ENCODE measurements at regions not wholly inside any gene's neighbourhood (a gene's known extent, or its start where the extent isn't known, plus 50 kb on each side); places are given as distances from the start of the nearest gene placed in this dataset.
A peak's percentile ranks its signal among the peaks of the same experiment; 100 is the strongest.

DNA sequence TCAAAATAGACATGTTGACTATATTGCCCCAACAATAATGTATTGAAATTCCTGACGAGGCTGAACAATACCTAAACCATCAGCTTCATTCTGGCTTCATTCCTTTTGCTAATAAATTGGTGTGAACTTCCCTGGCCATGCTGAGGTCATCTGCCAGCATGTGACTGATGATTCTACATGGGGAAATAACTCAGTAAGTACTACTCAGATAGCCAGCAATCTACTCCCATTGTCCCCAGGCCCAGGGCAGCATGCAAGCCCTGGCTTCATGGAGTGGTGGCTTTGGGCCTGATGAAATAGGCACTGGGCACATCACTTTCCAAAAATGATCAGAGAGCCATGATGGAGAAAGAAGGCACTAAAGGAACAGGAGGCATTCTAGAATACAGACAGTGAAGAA, 468.5 kb upstream of the PIK3C3 start:
- DNase-seq: no peak
- Histone ChIP-seq H2AFZ (ENCODE audit: low read length) (no peak overlapping the region), H4K20me1 (ENCODE audit: low read length) (no peaks in the 10 kb centered on the region), H3K27me3 (ENCODE audit: low read length) (no peaks in the 10 kb centered on the region), H3K79me2 (ENCODE audit: low read length) (no peaks in the 10 kb centered on the region), H3K4me1 (ENCODE audit: insufficient read depth, low read length) (no peaks in the 10 kb centered on the region), H3K9ac (ENCODE audit: low read length) (no peak overlapping the region), H3K36me3 (ENCODE audit: low read depth, low read length) (no peaks in the 10 kb centered on the region), H3F3A (ENCODE audit: low read length, unreplicated experiment) (no peaks in the 10 kb centered on the region), H3K9me2 (replicated peaks; ENCODE audit: low read length) (no peaks in the 10 kb centered on the region), H3K9me3 (ENCODE audit: low read length) (no peaks in the 10 kb centered on the region), H3K4me3 (ENCODE audit: low read length) (no peak overlapping the region), H3K27ac (ENCODE audit: low read length) (no peak overlapping the region), H3K4me2 (ENCODE audit: low read length) (no peak overlapping the region)
- TF ChIP-seq, protein P1, sequence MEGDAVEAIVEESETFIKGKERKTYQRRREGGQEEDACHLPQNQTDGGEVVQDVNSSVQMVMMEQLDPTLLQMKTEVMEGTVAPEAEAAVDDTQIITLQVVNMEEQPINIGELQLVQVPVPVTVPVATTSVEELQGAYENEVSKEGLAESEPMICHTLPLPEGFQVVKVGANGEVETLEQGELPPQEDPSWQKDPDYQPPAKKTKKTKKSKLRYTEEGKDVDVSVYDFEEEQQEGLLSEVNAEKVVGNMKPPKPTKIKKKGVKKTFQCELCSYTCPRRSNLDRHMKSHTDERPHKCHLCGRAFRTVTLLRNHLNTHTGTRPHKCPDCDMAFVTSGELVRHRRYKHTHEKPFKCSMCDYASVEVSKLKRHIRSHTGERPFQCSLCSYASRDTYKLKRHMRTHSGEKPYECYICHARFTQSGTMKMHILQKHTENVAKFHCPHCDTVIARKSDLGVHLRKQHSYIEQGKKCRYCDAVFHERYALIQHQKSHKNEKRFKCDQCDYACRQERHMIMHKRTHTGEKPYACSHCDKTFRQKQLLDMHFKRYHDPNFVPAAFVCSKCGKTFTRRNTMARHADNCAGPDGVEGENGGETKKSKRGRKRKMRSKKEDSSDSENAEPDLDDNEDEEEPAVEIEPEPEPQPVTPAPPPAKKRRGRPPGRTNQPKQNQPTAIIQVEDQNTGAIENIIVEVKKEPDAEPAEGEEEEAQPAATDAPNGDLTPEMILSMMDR (conservative IDR thresholded peaks at IDR 0.05; ENCODE audit: low read depth, low read length): no peak
- TF ChIP-seq EZH2 (IDR thresholded peaks at IDR 0.05; ENCODE audit: low read length, unreplicated experiment) (no peak), EZH2phosphoT487 (IDR thresholded peaks at IDR 0.05; ENCODE audit: borderline replicate concordance, low read length) (no peak)
- intact Hi-C loops (cut with micrococcal nuclease): no loop called here
- BruUV-seq (replicated peaks): no TSS peak
- ChIA-PET POLR2A (ENCODE audit: unreplicated experiment) (no interaction called here), CTCF (no interaction called here)
- no peak for ATAC-seq

DNA sequence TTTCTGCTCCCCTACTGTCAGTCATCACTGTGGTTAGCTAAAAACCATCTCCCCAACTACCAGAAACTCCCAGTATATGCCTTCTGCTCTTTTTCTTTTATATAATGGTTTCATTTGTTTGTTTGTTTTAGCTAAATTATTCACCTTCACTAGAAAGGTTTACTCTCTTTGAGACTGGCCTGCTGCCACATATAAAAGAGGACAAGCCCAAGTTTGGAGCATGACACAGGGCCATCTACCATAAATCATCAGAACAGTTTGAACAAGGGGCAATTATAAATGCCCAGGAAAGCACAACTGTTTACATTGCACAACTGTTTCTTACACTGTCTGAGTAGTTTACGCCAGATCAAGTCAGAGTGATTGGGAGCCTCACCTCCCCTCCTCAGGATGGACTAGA, 471.0 kb upstream of the PIK3C3 start:
- Histone ChIP-seq H3K36me3 (ENCODE audit: low read depth, low read length) (no peaks in the 10 kb centered on the region), H3K27ac (ENCODE audit: low read length) (no peak overlapping the region), H3K9me3 (ENCODE audit: low read length) (no peaks in the 10 kb centered on the region), H3K9me2 (replicated peaks; ENCODE audit: low read length) (no peaks in the 10 kb centered on the region), H3K4me1 (ENCODE audit: insufficient read depth, low read length) (no peaks in the 10 kb centered on the region), H3K27me3 (ENCODE audit: low read length) (no peaks in the 10 kb centered on the region), H3K9ac (ENCODE audit: low read length) (no peak overlapping the region), H2AFZ (ENCODE audit: low read length) (no peak overlapping the region), H3K4me3 (ENCODE audit: low read length) (no peak overlapping the region), H3K4me2 (ENCODE audit: low read length) (no peak overlapping the region), H4K20me1 (ENCODE audit: low read length) (no peaks in the 10 kb centered on the region), H3F3A (ENCODE audit: low read length, unreplicated experiment) (no peaks in the 10 kb centered on the region), H3K79me2 (ENCODE audit: low read length) (no peaks in the 10 kb centered on the region)
- intact Hi-C loops (cut with micrococcal nuclease): no loop called here
- POLR2A ChIA-PET (ENCODE audit: unreplicated experiment): no interaction called here
- CTCF ChIA-PET: no interaction called here
- DNase-seq (peak; percentile 4), ATAC-seq (peak; percentile 46)
- TF ChIP-seq EZH2 (IDR thresholded peaks at IDR 0.05; ENCODE audit: low read length, unreplicated experiment) (no peak), EZH2phosphoT487 (IDR thresholded peaks at IDR 0.05; ENCODE audit: borderline replicate concordance, low read length) (no peak)
- TF ChIP-seq, protein P1 (conservative IDR thresholded peaks at IDR 0.05; ENCODE audit: low read depth, low read length): no peak
- no TSS peak for BruUV-seq (replicated peaks)

DNA sequence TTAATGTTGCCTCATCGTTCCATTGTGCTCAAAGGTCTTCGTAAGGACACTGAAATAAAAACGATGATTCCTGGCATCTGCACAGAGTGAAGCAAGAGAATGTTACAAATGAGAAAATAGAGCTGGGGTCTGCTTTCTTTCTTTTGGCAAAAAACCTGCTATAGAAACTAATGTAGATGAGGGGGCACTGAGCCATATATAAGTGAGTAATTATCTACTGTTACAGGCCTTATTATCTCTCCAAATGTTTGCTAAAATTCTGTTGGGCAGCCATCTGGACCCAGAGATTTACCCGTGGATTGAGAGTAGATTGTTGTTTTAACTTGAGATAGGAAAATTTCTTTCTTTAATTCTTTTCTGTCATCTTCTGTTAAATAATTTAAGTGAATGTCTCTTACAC, 472.5 kb upstream of the PIK3C3 start:
- BruUV-seq (replicated peaks): no TSS peak
- no peak for DNase-seq
- Histone ChIP-seq H3K27ac (ENCODE audit: low read length) (no peak overlapping the region), H2AFZ (ENCODE audit: low read length) (no peak overlapping the region), H3F3A (ENCODE audit: low read length, unreplicated experiment) (no peaks in the 10 kb centered on the region), H3K79me2 (ENCODE audit: low read length) (no peaks in the 10 kb centered on the region), H3K4me3 (ENCODE audit: low read length) (no peak overlapping the region), H3K4me1 (ENCODE audit: insufficient read depth, low read length) (no peaks in the 10 kb centered on the region), H3K9me3 (ENCODE audit: low read length) (no peaks in the 10 kb centered on the region), H3K27me3 (ENCODE audit: low read length) (no peaks in the 10 kb centered on the region), H3K36me3 (ENCODE audit: low read depth, low read length) (no peaks in the 10 kb centered on the region), H3K9ac (ENCODE audit: low read length) (no peak overlapping the region), H3K4me2 (ENCODE audit: low read length) (no peak overlapping the region), H3K9me2 (replicated peaks; ENCODE audit: low read length) (no peaks in the 10 kb centered on the region), H4K20me1 (ENCODE audit: low read length) (no peaks in the 10 kb centered on the region)
- ChIA-PET CTCF (interaction anchor here (0.7 kb wide), 1 partner anchor 18 kb away, joined by 3 read pairs; no protein-coding TSS in a partner anchor), POLR2A (ENCODE audit: unreplicated experiment) (no interaction called here)
- intact Hi-C loops (cut with micrococcal nuclease): no loop called here
- no peak for ATAC-seq
- TF ChIP-seq EZH2 (IDR thresholded peaks at IDR 0.05; ENCODE audit: low read length, unreplicated experiment) (no peak), EZH2phosphoT487 (IDR thresholded peaks at IDR 0.05; ENCODE audit: borderline replicate concordance, low read length) (no peak)
- TF ChIP-seq, protein P1 (conservative IDR thresholded peaks at IDR 0.05; ENCODE audit: low read depth, low read length): no peak
